PC-9 (cell line): ENCODE measurements at regions not wholly inside any gene's neighbourhood (a gene's known extent, or its start where the extent isn't known, plus 50 kb on each side); places are given as distances from the start of the nearest gene placed in this dataset.

Source experiments
- BruUV-seq: library from RNA; stranded (reverse); fragments of 400-500 nt; replicated peaks from 2 replicates; lab custom pipeline; 2021; lab: Mats Ljungman, UMichigan
- CTCF ChIA-PET: fragments of 300-600 bp; sonication (Branson Sonifier 250); formaldehyde crosslinking; loops from one replicate; lab custom pipeline; 2022; ENCODE audit warnings: antibody characterized with exemption; lab: Charles Lee
- POLR2A ChIA-PET: fragments of 300-600 bp; sonication (Branson Sonifier 250); formaldehyde crosslinking; loops from one replicate; lab custom pipeline; 2022; ENCODE audit warnings: antibody characterized with exemption; ENCODE audit not compliant: unreplicated experiment; lab: Charles Lee
- DNase-seq, 2 experiments: peaks; one replicate each; pipeline versions ENCODE4 v3.0.0 to v3.0.0-alpha.2; 2015 to 2022; ENCODE audit warnings: mixed read lengths in 1 of 2
- H2AFZ ChIP-seq: fragments of 200-600 bp; sonication (generic); 2 replicates; pipeline ENCODE4 v1.8.1; 2017; ENCODE audit warnings: antibody characterized with exemption
- H3F3A ChIP-seq: fragments of 200-600 bp; sonication (generic); 2 replicates; pipeline ENCODE4 v1.8.1; 2017; ENCODE audit warnings: antibody characterized with exemption, mild to moderate bottlenecking, low read depth; ENCODE audit not compliant: insufficient read depth
- H3K27ac ChIP-seq: fragments of 200-600 bp; sonication (generic); 2 replicates; pipeline ENCODE4 v1.6.1; 2016; ENCODE audit warnings: mixed run types
- H3K27me3 ChIP-seq: fragments of 200-600 bp; sonication (generic); 2 replicates; pipeline ENCODE4 v1.6.1; 2016; ENCODE audit warnings: low read depth, mixed run types; ENCODE audit not compliant: insufficient read depth
- H3K36me3 ChIP-seq: fragments of 200-600 bp; sonication (generic); 2 replicates; pipeline ENCODE4 v1.6.1; 2016; ENCODE audit warnings: low read depth, mixed run types
- H3K4me1 ChIP-seq: fragments of 200-600 bp; sonication (generic); replicated peaks from 2 replicates; pipeline ENCODE4 v1.6.1; 2016; ENCODE audit warnings: mixed run types; ENCODE audit not compliant: insufficient read depth
- H3K4me2 ChIP-seq: fragments of 200-600 bp; sonication (generic); 2 replicates; pipeline ENCODE4 v1.6.1; 2017; ENCODE audit warnings: mixed run types
- H3K4me3 ChIP-seq: fragments of 200-600 bp; sonication (generic); 2 replicates; pipeline ENCODE4 v1.6.1; 2016; ENCODE audit warnings: mixed run types
- H3K79me2 ChIP-seq: fragments of 200-600 bp; sonication (generic); 2 replicates; pipeline ENCODE4 v1.6.1; 2017; ENCODE audit warnings: low read depth, mixed run types
- H3K9me2 ChIP-seq: fragments of 200-600 bp; sonication (generic); 2 replicates; pipeline ENCODE4 v1.8.1; 2017; ENCODE audit warnings: mild to moderate bottlenecking; ENCODE audit not compliant: insufficient read depth
- H3K9me3 ChIP-seq: fragments of 200-600 bp; sonication (generic); 2 replicates; pipeline ENCODE4 v1.8.1; 2016; ENCODE audit warnings: low read depth; ENCODE audit not compliant: insufficient read depth
- H4K20me1 ChIP-seq: fragments of 200-600 bp; sonication (generic); 2 replicates; pipeline ENCODE4 v1.8.1; 2017; ENCODE audit not compliant: insufficient read depth
- EZH2 ChIP-seq: fragments of 200-600 bp; sonication (generic); IDR thresholded peaks from 2 replicates; pipeline ENCODE4 v1.8.0; 2017; ENCODE audit warnings: antibody characterized with exemption, low read depth
- intact Hi-C: fragments of 100-400 bp; cut with micrococcal nuclease; formaldehyde crosslinking; loops from one replicate; pipeline ENCODE4 v1.10.0; 2022; ENCODE audit not compliant: unreplicated experiment
- TF ChIP-seq, protein P1 (sequence below): fragments of 200-600 bp; sonication (generic); conservative IDR thresholded peaks from 2 replicates; pipeline ENCODE4 v1.6.1; 2017; ENCODE audit warnings: mixed run types, antibody characterized with exemption, mild to moderate bottlenecking, moderate library complexity

GRCh38 chr22:48418831-48419230 is 1408.8 kb downstream of the BRD1 start:
- no peak overlapping the region for H3K27ac ChIP-seq

GRCh38 chr22:48417225-48418070 is 1410.2 kb downstream of the BRD1 start:
- peaks cover 94% of the 10 kb centered on the region for H3K27me3 ChIP-seq
- ChIA-PET POLR2A (no interaction called here), CTCF (no interaction called here)
- intact Hi-C loops, result no loop called here
- H3K4me2 ChIP-seq, result no peak overlapping the region
- no peak for TF ChIP-seq EZH2
- TF ChIP-seq, protein P1, sequence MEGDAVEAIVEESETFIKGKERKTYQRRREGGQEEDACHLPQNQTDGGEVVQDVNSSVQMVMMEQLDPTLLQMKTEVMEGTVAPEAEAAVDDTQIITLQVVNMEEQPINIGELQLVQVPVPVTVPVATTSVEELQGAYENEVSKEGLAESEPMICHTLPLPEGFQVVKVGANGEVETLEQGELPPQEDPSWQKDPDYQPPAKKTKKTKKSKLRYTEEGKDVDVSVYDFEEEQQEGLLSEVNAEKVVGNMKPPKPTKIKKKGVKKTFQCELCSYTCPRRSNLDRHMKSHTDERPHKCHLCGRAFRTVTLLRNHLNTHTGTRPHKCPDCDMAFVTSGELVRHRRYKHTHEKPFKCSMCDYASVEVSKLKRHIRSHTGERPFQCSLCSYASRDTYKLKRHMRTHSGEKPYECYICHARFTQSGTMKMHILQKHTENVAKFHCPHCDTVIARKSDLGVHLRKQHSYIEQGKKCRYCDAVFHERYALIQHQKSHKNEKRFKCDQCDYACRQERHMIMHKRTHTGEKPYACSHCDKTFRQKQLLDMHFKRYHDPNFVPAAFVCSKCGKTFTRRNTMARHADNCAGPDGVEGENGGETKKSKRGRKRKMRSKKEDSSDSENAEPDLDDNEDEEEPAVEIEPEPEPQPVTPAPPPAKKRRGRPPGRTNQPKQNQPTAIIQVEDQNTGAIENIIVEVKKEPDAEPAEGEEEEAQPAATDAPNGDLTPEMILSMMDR, result no peak
- H3K27ac ChIP-seq, result no peak overlapping the region
- no peaks in the 10 kb centered on the region for H3K9me3 ChIP-seq
- no peaks in the 10 kb centered on the region for H3K36me3 ChIP-seq
- BruUV-seq, result no TSS peak
- no peak overlapping the region for H3K4me3 ChIP-seq
- H4K20me1 ChIP-seq, result no peaks in the 10 kb centered on the region
- no peaks in the 10 kb centered on the region for H3K79me2 ChIP-seq
- no peaks in the 10 kb centered on the region for H3F3A ChIP-seq
- no peak for DNase-seq
- no peak overlapping the region for H2AFZ ChIP-seq
- no peaks in the 10 kb centered on the region for H3K4me1 ChIP-seq
- H3K9me2 ChIP-seq, result no peaks in the 10 kb centered on the region

More at GRCh38 chr22:48418831-48419230, 1408.8 kb downstream of the BRD1 start:
- intact Hi-C loops, result no loop called here
- ChIA-PET CTCF (no interaction called here), POLR2A (no interaction called here)
- H3K27me3 ChIP-seq, result peaks cover 94% of the 10 kb centered on the region
- no peaks in the 10 kb centered on the region for H3K4me1 ChIP-seq
- H3K36me3 ChIP-seq, result no peaks in the 10 kb centered on the region
- H3K79me2 ChIP-seq, result no peaks in the 10 kb centered on the region
- H3K4me2 ChIP-seq, result no peak overlapping the region
- no peaks in the 10 kb centered on the region for H3K9me3 ChIP-seq
- H4K20me1 ChIP-seq, result no peaks in the 10 kb centered on the region
- H3K9me2 ChIP-seq, result no peaks in the 10 kb centered on the region
- BruUV-seq, result no TSS peak
- TF ChIP-seq, protein P1, result no peak
- no peak for TF ChIP-seq EZH2
- no peak overlapping the region for H2AFZ ChIP-seq
- no peaks in the 10 kb centered on the region for H3F3A ChIP-seq
- H3K4me3 ChIP-seq, result no peak overlapping the region
- DNase-seq, result no peak

GRCh38 chr22:48416396-48417224 is 1411.1 kb downstream of the BRD1 start:
- Histone ChIP-seq H3K4me3 (no peak overlapping the region), H2AFZ (no peak overlapping the region), H3K9me2 (no peaks in the 10 kb centered on the region), H4K20me1 (no peaks in the 10 kb centered on the region), H3K9me3 (no peaks in the 10 kb centered on the region), H3K36me3 (no peaks in the 10 kb centered on the region), H3K27me3 (peaks cover 93% of the 10 kb centered on the region), H3K4me1 (no peaks in the 10 kb centered on the region), H3K79me2 (no peaks in the 10 kb centered on the region), H3F3A (no peaks in the 10 kb centered on the region), H3K4me2 (no peak overlapping the region), H3K27ac (no peak overlapping the region)
- DNase-seq, result no peak
- POLR2A ChIA-PET, result no interaction called here
- TF ChIP-seq EZH2, result no peak
- TF ChIP-seq, protein P1, result no peak
- BruUV-seq, result no TSS peak
- CTCF ChIA-PET, result no interaction called here
- intact Hi-C loops, result no loop called here
